GM12878 (cell line): ENCODE measurements at regions not wholly inside any gene's neighbourhood (a gene's known extent, or its start where the extent isn't known, plus 50 kb on each side); places are given as distances from the start of the nearest gene placed in this dataset.

ENCODE experiments used
- BHLHE40 ChIP-seq, 2 experiments: fragments of 450-650 bp in 1 of 2; IDR thresholded peaks; 2 replicates each; pipeline ENCODE4 v1.6.1; 2011 to 2017; ENCODE audit warnings: low read depth in 2 of 2, borderline replicate concordance in 1 of 2, improper control_type of control experiment in 1 of 2, low read length in 1 of 2, mild to moderate bottlenecking in 1 of 2
- BMI1 ChIP-seq: fragments of 450-650 bp; IDR thresholded peaks from 2 replicates; pipeline ENCODE4 v1.6.1; 2016; ENCODE audit warnings: mild to moderate bottlenecking, moderate library complexity, borderline replicate concordance
- CBFB ChIP-seq: IDR thresholded peaks from 2 replicates; pipeline ENCODE4 v1.6.1; 2016; ENCODE audit warnings: antibody characterized with exemption, low read depth
- CHD4 ChIP-seq: fragments of 200-600 bp; sonication (generic); IDR thresholded peaks from 2 replicates; pipeline ENCODE4 v1.6.1; 2016; ENCODE audit warnings: mild to moderate bottlenecking
- EED ChIP-seq: sonication (generic); IDR thresholded peaks from 2 replicates; pipeline ENCODE4 v1.6.1; 2016; ENCODE audit warnings: antibody characterized with exemption, low read depth
- KLF5 ChIP-seq: fragments of 450-650 bp; IDR thresholded peaks from 2 replicates; pipeline ENCODE4 v1.6.1; 2014; ENCODE audit warnings: mild to moderate bottlenecking; ENCODE audit not compliant: partially characterized antibody
- PAX8 ChIP-seq: fragments of 450-650 bp; IDR thresholded peaks from 2 replicates; pipeline ENCODE4 v1.6.1; 2017; ENCODE audit warnings: mild to moderate bottlenecking, moderate library complexity
- POLR2AphosphoS2 ChIP-seq: IDR thresholded peaks from 2 replicates; pipeline ENCODE4 v1.6.1; 2011; ENCODE audit warnings: low read depth, mild to moderate bottlenecking, low read length, improper control_type of control experiment, moderate library complexity
- REST ChIP-seq: IDR thresholded peaks from 2 replicates; pipeline ENCODE4 v1.6.1; 2012; ENCODE audit warnings: mild to moderate bottlenecking, low read depth, low read length
- SREBF1 ChIP-seq: IDR thresholded peaks from 2 replicates; pipeline ENCODE4 v1.6.1; 2012; ENCODE audit warnings: mild to moderate bottlenecking, low read length
- ZBTB4 ChIP-seq: fragments of 450-650 bp; formaldehyde crosslinking; IDR thresholded peaks from 2 replicates; pipeline ENCODE4 v1.4.0; 2022; ENCODE audit warnings: mild to moderate bottlenecking, moderate library complexity
- TF ChIP-seq, protein P1 (sequence below): fragments of 450-650 bp; IDR thresholded peaks from 2 replicates; pipeline ENCODE4 v1.6.1; 2016; ENCODE audit warnings: mild to moderate bottlenecking, moderate library complexity, borderline replicate concordance
- TF ChIP-seq, protein P2 (sequence below): fragments of 450-650 bp; IDR thresholded peaks from 2 replicates; pipeline ENCODE4 v1.6.1; 2017; ENCODE audit warnings: low read depth, mild to moderate bottlenecking, moderate library complexity
- TF ChIP-seq, protein P3 (sequence below): fragments of 450-650 bp; IDR thresholded peaks from 2 replicates; pipeline ENCODE4 v1.6.1; 2017; ENCODE audit warnings: borderline replicate concordance

DNA sequence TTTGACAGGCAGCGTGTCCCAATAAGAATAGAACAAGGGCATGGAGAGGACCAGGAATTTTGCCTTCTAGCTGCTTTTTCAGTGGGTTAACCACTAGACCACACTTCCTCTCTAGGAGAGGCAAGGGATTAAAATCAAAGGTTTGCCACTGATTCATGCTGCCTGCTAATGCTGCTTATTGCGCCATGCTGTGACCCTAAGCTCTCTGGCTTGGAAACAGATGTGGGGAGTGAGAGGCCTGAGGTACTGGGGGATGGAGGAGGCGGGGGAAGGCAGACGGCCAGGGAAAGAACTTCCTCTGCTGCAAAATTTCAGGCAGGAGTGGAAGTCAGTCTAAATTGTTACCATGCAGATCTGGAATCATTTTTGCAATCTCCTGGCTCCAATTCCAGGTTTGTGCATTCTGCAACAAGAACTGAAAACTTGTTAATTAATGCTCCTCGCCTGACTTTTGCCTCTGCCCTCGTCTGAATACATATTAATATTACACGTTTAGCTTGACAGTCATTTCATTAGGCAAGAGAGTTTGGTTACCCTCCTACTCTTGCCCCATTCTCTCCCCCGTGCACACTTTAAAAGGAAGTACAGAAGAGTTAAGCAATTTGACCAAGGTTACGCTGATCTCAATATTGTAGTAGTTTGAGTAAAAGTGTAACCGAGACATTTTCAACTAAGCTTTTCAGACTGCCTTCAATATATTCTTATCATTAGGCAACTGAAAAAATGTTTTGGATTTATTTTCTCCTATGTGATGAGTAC lies 121.7 kb upstream of the SPRED1 start (continued):
- TF ChIP-seq, protein P1, sequence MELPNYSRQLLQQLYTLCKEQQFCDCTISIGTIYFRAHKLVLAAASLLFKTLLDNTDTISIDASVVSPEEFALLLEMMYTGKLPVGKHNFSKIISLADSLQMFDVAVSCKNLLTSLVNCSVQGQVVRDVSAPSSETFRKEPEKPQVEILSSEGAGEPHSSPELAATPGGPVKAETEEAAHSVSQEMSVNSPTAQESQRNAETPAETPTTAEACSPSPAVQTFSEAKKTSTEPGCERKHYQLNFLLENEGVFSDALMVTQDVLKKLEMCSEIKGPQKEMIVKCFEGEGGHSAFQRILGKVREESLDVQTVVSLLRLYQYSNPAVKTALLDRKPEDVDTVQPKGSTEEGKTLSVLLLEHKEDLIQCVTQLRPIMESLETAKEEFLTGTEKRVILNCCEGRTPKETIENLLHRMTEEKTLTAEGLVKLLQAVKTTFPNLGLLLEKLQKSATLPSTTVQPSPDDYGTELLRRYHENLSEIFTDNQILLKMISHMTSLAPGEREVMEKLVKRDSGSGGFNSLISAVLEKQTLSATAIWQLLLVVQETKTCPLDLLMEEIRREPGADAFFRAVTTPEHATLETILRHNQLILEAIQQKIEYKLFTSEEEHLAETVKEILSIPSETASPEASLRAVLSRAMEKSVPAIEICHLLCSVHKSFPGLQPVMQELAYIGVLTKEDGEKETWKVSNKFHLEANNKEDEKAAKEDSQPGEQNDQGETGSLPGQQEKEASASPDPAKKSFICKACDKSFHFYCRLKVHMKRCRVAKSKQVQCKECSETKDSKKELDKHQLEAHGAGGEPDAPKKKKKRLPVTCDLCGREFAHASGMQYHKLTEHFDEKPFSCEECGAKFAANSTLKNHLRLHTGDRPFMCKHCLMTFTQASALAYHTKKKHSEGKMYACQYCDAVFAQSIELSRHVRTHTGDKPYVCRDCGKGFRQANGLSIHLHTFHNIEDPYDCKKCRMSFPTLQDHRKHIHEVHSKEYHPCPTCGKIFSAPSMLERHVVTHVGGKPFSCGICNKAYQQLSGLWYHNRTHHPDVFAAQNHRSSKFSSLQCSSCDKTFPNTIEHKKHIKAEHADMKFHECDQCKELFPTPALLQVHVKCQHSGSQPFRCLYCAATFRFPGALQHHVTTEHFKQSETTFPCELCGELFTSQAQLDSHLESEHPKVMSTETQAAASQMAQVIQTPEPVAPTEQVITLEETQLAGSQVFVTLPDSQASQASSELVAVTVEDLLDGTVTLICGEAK: no peak
- TF ChIP-seq PAX8 (no peak), POLR2AphosphoS2 (no peak), EED (peak; percentile 15; the same call in 1 of the 2 replicates), KLF5 (no peak), REST (no peak), BMI1 (no peak), CHD4 (no peak), CBFB (no peak), ZBTB4 (CRISPR knock-in tag) (no peak), SREBF1 (no peak), BHLHE40 (IDR thresholded peaks at IDR 0.05; ENCODE audit: borderline replicate concordance in 1 of 2, low read depth in 2 of 2, low read length in 1 of 2) (peak; percentile 61 to 74; a peak in 2 of 4 replicates)
- TF ChIP-seq, protein P2, sequence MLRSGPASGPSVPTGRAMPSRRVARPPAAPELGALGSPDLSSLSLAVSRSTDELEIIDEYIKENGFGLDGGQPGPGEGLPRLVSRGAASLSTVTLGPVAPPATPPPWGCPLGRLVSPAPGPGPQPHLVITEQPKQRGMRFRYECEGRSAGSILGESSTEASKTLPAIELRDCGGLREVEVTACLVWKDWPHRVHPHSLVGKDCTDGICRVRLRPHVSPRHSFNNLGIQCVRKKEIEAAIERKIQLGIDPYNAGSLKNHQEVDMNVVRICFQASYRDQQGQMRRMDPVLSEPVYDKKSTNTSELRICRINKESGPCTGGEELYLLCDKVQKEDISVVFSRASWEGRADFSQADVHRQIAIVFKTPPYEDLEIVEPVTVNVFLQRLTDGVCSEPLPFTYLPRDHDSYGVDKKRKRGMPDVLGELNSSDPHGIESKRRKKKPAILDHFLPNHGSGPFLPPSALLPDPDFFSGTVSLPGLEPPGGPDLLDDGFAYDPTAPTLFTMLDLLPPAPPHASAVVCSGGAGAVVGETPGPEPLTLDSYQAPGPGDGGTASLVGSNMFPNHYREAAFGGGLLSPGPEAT: peak; percentile 17; the same call in 1 of the 2 replicates
- TF ChIP-seq, protein P3, sequence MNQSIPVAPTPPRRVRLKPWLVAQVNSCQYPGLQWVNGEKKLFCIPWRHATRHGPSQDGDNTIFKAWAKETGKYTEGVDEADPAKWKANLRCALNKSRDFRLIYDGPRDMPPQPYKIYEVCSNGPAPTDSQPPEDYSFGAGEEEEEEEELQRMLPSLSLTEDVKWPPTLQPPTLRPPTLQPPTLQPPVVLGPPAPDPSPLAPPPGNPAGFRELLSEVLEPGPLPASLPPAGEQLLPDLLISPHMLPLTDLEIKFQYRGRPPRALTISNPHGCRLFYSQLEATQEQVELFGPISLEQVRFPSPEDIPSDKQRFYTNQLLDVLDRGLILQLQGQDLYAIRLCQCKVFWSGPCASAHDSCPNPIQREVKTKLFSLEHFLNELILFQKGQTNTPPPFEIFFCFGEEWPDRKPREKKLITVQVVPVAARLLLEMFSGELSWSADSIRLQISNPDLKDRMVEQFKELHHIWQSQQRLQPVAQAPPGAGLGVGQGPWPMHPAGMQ: no peak
